SKM-1 (cell line): ENCODE measurements at regions not wholly inside any gene's neighbourhood (a gene's known extent, or its start where the extent isn't known, plus 50 kb on each side); places are given as distances from the start of the nearest gene placed in this dataset.

Experiments
- DNase-seq: peaks from one replicate; lab custom pipeline; 2025; ENCODE audit not compliant: unreplicated experiment; lab: John Stamatoyannopoulos, UW

GRCh38 chr10:117710181-117710798 is 167.7 kb downstream of the EMX2 start:
- DNase-seq = no peak

GRCh38 chr10:117716889-117717288 is 174.3 kb downstream of the EMX2 start:
- no peak for DNase-seq

DNA sequence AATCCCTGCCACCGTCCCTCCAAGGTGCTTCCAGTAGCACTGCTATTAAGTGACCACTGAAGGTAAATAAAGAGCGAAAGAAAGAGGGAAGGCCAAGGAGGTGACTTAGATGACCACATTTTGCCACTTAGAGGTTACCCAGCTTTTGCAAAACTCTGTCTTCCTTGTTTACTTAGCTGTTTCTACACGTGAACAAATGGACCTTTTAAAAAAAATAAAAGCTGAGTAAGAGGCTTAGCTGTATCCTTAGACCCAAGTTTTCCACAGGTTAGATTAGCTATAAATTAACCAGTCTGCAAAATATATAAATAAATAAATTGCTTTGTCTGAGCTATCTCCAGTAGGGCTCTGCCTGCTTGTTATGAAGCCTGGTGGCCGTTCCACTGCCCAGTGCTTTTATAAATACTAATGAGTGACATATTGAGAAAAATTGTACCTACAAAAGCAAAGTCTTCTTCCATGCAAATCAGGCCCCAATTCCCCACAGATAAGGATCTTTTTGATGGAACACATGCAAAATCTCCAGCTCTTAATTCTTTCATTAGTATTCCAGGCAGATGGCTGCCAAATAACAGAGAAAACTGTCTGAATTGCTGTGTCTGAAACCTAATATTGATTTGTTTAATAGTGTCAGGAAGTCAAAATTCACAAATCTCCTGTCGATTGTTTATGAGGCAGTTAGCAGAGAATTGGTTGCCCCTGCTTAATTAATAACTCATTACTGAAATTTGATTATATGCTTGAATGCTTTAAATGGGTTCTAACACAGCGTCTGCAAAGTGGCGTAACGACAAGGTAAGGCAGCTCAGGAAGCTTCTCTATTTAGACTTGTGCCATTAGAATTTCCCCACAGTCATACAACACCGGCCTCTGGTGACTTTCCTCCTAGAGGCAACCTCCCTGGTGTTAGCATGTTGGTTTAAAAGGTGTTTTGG is 176.7 kb downstream of the EMX2 start:
- DNase-seq = no peak

DNA sequence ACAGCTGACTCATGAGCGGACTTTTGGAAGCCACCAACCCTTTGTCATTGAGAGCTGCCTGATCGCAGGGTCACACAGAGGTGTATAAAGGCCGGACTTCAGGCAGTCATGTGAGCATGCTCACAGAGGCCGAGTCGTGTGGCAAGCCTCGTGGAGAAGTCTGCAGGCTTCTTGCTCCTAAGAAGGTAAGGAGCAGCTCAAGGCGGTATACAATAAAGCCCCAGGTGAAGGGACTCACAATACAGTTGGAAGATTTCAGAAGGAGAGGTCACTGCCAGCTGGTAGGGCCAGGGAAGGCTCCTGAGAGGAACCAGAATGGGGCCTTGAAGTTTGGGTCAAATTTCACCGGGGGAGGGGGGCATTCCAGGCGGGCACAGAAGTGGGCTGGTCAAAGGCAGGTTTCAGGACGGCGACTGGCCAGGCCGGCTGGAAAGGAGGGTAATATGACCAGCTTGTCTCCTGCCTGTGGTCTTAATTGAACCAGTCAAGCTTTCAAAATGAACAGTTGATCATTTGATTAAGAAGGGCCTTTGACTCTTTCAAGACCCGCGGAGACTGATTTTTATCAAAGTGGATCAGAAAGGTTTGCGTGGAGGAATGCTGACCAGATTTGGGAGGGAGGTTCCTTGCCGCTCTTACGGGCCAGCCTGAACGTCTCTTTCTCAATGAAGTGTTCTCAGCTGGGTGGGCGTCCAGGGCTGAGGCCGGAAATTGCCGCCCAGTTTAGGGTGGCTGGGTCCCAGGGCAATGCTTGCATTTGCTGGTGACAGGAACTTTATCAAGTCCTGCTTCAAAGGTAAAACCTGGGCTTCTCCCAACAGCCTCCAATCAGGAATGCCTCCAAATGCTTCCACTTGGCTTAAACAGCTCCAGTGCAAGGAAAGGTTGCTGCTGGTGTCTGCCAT is 178.6 kb downstream of the EMX2 start:
- DNase-seq = no peak

DNA sequence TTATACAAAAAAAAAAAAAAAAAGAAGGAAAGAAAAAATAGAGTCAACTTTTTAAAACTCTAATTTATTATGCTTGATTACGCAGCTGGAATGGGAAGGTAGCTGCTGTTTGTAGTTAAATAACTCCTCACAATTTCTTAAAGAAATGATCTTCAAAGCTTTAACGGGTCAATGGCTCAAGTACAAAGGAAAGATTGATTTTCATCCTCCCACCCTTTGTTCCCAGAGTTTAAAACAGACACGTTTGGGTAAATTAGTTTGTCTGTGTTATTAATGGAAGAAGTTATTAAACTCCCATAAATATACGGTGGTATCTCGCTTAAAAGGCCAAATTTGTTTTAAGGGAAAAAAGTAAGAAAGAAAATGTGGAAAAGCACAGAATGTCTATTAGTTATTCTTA is 179.3 kb downstream of the EMX2 start:
- no peak for DNase-seq

- DNase-seq = no peak
Observed at GRCh38 chr10:117723343-117723742, 180.8 kb downstream of the EMX2 start.

DNA sequence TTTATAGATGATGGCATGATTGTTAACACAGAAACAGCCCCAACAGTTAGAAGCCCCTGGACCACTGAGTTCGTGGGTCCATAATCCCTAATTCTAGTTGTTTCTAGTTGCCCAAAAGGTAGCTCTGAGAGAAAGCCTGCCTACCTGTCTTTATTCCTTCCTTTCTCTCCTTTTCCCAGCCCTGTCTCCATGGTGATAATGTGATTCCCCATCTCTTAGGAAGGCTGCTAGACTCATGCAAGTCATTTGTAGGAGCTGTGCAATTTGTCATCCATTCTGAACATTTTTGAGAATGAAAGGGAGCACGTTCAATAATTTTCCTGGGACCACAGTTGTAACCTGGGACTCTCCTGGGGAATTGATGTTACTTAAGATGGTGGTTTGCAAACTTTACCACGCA is 183.4 kb downstream of the EMX2 start:
- no peak for DNase-seq

DNA sequence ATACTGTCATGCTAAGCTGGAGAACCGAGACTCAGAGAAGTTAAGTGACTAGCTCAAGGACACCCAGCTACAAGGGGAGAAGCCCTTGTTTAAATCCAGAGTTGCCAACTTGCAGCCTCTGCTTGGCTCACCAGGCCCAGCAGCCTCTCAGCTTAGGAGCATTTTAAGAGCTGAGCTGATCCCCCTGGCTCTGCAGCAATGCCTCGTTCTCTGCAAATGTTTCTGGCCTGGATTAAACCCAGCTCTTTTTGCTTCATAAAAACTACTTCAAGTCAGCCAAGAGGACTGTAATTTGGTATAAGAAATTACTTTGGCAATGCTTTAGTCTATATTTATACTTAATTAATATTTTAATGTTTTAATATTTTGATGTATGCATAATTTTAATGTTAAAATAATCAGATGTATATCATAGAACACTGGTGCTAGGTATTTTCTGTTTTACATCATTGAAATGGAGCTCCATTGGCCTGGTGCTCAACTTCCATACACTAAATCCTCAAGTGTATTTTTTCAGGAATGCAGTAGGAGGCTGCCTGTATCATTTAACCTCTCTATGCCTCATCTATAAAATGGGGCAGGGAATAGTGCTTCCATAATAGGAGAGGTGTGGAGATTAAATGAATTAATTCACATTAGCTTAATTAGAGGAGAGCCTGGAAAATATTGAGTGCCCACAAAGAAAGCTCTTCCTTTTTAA is 184.2 kb downstream of the EMX2 start:
- DNase-seq = no peak

- no peak for DNase-seq
Observed at GRCh38 chr10:117727421-117727820, 184.9 kb downstream of the EMX2 start.

GRCh38 chr10:117728087-117728486 is 185.5 kb downstream of the EMX2 start:
- DNase-seq = no peak

DNA sequence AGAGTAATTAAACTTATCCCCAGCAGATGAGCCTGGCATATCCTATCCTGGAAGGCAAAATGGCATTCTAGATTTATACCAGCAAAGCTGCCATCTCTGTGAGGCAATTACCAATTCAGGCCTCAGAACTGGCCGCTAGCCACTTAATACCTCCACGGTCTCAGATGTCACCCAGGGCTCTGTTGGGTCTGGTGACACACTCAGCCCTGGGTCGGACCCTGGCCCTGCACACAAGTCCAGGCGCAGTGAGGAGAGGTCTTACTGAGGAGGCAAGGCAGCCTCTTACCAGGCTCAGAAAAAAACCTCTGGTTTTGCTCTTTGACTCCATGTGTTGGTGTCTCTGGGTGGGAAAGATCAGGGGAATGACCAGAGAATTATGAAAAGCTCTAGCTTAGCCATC is 186.6 kb downstream of the EMX2 start:
- DNase-seq = no peak

- no peak for DNase-seq
Observed at GRCh38 chr10:117731121-117731791, 188.7 kb downstream of the EMX2 start.

DNA sequence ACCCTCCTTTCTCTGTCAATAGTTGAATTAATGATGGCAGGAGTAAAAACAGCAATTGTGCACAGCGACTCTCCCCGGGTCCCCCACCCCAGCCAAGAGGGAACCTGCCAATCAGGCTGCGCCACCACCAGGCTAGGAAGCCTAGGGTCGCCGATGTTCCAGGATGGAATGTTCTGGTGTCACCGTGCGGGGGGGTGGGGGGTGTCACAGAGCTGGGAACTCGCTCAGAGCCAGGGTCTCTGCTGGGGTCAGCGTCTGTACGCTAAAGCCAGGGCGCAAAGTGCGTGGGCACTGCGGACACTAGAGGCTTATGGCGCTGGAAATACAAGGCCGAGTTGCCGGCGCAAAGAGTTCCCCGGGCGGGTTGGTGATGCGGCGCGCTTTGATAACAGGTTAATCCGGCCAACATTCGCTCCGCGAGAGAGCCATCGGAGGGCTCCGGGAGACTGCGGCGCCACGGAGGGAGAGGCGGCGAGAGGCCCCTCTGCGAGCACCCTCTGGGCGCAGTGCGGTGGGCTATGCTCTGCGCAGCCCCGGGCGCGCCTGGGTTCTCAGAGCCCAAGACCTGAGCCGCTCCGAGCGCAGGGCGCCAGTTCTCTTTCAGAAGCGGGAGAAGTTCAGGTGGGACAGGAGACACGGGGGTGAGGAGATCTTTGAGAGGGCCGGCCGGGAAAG is 192.3 kb downstream of the EMX2 start:
- DNase-seq = no peak

DNA sequence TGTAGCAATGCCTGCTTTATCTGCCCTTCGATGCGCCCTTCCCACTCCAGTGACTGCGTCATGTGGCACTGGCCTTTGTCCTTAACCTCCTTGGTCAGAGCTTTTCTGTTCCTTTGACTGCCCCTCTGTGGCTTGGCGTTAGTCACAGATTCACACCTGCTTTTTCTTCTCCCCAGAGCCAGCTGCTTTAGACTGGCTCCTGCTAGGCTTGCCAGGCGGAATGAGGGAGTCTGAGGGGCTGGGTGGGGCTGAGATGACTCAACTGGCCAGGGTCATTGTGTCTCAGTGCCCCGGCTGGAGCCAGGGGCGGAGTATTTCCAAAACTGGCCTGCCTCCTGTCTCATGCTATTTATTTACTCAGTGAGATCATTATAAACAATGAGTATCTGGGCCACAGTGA is 194.1 kb downstream of the EMX2 start:
- no peak for DNase-seq

DNA sequence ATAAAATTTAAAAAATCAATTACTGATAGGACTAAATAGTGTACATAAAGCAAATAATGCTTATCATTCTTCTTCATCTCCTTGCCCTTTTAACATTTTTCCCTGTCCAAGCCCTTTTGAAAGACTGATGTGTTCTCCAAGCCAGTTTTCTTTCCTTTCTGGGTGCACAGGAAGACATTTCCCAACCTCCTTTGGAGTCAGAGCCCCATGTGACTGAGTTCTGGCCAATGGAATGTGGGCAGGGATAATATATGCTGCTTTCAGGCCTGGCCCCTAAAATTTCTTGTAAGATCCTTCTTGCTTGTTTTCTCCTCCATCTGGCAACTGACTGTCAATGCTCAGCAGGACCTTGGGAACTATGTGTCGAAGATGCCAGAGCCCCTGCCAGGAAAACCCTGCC is 197.5 kb downstream of the EMX2 start:
- no peak for DNase-seq

DNA sequence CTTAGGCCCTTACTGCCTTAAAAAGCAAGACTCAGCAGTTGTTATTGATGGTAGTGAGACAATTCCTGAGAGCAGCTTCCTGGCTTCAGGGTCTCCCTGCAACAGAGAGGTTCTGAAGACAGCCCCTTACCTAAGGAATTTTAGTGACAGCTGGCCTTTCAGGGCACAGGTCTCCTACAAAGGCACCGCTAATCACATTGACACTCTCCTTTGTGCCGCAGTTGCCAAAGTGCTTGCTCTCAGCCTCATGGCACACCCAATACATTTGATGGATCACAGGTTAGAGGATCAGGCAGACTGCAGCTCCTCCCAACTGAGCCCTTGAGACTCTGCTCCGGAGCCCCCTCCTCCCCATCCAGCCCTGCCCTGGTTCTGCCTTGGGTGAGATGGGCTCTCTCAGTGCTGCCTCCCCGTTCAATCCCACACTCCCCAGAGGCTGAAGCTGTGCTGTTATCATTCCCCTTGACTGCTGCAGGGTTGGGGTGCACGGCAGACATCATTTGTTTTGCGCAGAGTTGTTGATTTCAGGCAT is 198.2 kb downstream of the EMX2 start:
- no peak for DNase-seq

DNA sequence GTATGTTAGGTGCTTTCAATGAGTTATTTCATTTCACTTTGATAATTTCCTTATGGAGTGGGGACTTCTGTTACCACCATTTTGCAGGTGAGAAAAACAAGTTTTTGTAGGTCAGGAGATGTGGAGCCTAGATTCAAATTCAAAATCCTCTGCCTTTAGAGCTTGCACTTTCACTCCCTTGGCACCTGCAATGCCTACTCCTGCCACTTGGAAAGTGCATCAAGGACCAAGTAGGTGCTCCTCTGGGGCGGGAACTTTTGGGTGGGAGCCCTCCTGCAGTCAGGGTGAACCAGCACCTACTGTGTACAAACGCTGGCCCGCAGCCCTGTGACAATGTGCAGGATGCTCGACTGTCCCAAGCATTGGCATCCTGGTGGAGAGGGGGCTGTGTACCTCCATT is 199.0 kb downstream of the EMX2 start:
- no peak for DNase-seq

GRCh38 chr10:117743509-117743908 is 201.0 kb downstream of the EMX2 start:
- DNase-seq = no peak

DNA sequence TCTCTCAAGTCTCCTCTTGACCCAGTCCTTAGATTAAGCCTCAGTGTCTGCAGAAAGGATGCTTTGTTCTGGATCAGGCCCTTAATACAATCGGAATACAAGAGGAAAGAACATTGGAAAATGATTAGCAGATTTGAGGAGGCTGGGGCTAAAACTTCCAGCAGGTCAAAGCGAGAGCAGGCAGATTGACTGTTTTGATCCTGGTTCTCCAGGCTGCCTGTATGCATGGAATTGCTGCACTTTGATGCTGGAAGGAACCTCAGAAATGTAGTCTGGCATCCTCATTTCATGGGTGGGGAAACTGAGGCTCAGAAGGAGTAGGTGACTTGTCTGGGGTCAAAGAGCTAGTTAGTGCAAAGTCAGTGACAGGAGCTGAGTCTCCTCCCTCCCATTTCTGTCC is 202.8 kb downstream of the EMX2 start:
- no peak for DNase-seq
